ENCODE measurements at regions not wholly inside any gene's neighbourhood (a gene's known extent, or its start where the extent isn't known, plus 50 kb on each side); places are given as distances from the start of the nearest gene placed in this dataset.

DNA sequence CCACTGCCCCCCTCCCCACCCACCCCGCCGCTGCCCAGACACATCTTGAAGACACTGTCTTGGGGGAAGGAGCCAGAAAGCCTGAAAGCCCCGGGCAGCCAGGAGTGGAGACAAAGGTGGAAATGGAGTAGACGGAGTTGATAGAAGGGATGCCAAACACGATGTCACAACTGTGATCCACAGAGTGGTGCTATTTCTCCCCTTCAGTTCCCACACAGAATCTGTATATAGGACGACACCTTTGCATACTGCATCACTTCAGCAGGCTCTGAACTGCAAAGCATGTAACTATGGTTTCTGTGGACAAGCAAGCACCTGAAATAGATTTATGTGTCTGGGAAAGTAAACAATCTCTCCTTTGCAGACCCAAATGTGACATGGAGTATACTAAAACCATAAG is 56.4 kb upstream of the F13A1 start:
- no peak for DNase-seq
- intact Hi-C loops (cut with DNase I): no loop called here

DNA sequence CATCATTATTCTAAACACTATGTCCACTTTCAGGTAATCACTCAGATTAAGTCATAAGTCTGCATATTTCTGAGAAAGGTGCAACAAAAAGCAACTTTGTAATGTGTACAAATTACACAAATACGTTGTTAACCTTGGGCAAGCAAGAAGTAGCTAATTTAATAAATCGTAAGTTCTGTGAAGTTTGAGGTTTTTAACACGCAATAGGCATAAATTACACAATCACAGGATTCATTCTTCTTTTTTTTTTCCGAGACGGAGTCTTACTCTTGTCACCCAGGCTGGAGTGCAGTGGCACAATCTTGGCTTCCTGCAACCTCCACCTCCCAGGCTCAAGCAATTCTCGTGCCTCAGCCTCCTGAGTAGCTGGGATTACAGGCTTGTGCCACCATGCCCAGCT is 57.2 kb upstream of the F13A1 start:
- DNase-seq: no peak
- intact Hi-C loops (cut with DNase I): no loop called here

DNA sequence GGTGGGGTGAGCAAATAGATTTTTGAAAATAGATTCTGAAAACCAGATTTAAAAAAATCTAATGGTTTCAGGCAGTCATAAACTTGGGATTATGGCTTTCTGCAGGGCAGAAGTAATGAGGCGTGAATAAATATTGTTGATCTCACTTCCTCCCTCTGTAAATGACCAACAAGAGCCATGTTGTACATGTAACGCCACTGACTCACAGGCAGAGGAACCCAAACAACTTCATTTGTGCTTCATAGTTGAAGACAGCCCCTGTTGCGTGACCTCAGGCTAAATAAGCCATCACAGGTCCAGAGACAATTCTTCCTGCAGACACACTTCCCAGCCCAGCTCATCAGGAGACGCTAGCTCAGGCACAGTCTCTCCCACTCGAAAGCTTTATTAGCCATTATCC is 59.1 kb upstream of the F13A1 start:
- DNase-seq: no peak
- intact Hi-C loops (cut with DNase I): no loop called here

DNA sequence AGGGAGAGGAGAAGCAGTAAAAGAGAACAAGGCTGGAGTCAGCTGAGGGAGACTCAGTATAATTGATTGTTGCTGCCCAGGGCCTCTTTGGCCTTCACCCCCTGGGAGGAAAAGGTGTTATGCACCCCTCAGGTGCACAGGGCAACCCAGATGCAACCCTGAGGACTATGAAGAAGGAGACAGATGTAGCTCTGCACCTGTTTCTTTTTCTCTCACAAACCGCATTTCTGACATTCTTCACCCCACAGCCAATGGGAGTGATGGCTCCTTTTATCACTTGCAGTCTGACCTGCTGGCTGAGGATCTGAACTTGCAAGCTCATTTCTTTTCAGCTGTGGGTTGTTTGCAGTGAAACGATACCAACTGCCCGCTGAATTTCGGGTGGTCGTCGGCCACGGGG is 64.1 kb upstream of the F13A1 start:
- DNase-seq: no peak
- intact Hi-C loops (cut with DNase I): no loop called here

DNA sequence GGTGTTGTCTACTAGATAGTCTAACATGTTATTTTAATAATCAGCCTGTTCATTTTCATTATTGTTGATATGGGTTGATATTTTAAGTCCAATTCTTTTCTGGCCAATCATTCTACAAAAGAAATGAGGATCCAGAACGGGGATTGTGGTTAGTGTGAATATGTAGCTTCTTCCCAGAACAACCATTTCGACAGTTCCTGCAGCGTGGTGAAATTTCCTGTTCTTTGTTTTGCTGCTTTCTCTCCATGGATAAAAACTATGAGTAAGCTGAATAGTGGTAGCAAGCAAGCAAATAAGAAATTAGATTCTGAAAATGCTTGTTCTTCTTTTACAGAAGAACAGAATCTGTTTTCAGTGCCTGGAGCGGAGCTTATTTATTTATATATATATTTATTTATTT is 65.5 kb upstream of the F13A1 start:
- DNase-seq: no peak
- intact Hi-C loops (cut with DNase I): no loop called here

DNA sequence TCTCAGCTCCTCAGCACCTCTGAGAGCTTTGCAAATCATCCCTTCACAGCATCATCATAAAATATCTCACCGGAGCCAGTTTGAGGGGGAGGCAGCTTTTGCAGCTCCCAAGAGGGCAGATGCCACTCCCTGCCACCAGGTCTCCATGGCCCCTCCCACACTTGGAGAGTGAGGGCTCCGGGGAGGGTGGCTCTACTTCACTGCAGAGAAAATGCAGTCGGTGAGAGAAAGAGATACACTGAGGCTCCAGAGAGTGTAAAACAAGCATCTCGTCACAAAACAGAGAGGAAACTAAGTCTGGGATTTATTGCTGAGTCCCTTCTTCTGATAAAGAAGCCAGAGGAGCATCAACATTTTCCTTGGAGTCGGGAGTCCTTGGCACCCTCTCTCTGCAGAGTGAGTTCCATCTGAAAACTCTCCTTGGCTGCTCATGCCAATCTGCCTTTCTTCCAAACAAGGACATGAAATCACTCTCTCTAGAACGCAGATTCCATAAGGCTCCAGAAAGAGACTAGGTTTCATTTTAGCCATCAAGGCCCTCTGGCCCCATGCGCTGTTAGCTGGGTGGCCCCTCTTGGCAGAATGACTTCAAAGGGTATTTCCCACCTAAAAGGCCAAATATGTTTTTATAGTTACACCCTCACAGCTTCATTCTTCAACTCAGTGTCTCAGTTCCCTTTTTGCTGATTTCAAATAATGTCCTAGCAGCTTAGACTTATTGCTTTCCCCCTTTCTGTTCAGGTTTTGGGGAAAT is 70.6 kb upstream of the F13A1 start:
- DNase-seq: peak in 41 of 42 donors; percentile 20 to 88 (median 60)
- intact Hi-C loops (cut with DNase I): no loop called here

DNA sequence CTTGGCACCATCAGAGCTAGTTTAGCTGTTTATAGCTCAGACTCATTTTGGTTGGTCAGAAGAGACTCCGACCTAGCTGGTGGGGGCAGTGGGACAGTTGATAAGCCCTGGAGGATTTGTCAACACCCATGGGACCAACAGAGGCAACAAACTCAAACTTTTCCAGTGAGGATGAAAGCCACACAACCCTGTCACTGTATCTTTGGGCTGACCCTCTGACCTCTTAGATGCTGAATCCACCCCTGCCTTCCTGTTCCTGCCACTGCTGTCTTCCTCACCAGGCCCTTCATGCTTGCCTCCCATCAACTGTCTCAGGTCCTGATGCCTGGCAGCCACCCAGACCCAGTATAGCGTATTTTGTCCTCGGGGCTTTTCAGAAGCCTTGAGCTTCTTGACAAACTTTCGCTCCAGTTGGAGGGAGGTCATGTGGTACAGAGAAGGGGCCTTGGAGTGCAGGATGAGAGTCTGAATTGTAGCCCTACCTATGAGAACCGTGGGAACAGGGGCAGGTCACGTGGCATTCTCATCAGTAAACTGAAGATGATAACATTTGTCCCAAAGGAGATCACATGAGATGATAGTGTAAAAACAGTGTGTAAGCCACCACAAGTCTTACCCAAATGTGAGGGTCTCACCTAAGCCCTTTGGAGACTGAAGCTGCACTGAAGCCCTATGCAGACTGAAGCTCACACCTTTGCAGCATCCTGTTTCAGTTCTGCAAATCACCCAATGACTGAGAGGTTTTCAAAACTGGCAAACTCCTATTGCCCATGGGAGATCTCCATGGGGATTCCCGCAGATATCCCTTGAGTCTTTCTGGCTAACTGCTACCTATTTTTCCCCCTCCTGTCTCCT is 72.0 kb upstream of the F13A1 start:
- DNase-seq: no peak
- intact Hi-C loops (cut with DNase I): no loop called here

DNA sequence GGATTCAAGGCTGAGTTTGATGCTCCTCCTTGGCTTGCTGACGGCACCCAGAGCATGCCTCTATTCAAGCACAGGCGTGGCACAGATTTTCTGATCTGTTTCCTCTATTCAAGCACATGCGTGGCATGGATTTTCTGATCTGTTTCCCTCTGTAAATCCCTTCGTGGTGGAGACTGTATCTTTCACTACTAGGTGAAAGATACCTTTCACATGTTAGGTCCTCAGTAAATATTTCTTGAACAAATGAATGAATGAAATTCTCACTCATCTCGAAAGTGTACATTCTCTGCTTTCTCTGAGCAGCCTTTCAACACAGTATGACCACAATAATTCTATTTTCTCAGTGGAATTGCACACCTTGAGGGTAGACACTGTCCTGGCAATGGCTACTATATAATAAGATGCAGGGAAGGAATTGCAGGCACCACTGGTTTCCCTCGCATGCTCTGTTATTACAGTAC is 72.6 kb upstream of the F13A1 start:
- DNase-seq: no peak
- intact Hi-C loops (cut with DNase I): no loop called here

DNA sequence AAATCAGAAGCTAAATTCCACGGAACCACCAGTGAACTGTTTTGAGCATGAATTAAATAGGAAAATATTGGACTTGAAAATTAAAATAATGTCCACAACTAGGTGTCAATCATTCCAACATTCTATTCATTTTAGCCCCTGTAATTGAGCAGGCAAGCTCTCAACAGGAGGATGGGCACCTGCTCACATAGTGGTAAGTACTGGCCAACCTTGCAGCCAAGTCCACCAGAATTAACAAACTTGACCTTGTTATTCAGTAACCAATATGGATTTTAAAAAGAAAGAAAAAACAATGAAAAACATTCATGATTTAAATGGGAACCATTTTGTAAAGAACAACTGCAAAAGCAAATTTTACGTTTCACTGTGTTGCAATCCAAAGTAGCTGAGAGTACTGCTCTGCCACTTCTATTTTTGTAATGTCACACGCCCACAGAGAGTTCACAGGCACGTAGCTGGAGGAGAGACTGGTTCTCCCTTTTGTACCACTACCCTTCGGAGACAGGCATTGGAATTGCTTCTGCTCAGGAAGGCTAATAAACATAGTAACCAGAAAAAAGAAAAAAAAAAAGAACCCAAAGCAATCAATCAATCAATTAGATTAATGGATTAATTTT is 75.2 kb upstream of the F13A1 start:
- peak in 35 of 42 donors; percentile 21 to 82 (median 54) for DNase-seq
- intact Hi-C loops (cut with DNase I): no loop called here

DNA sequence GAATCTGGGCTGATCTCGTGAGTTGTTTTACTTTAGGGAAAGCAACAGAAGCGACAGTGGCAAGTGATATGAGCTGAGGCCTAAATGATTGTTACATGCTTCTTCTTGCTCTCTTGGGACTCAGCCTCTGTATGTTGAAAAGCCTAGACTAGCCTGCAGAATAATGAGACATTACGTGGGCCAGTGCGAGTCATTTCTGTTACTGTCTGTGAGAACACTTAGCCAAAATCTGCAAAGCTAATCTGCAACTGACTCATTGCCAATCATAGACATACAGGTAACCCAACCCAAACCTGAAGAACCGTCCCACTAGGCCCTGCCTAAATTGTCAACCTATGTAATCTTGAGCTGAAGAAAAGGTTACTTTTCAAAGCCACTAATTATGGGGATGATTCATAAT is 77.4 kb upstream of the F13A1 start:
- peak in 2 of 42 donors; percentile 22 to 60 for DNase-seq
- intact Hi-C loops (cut with DNase I): no loop called here

DNA sequence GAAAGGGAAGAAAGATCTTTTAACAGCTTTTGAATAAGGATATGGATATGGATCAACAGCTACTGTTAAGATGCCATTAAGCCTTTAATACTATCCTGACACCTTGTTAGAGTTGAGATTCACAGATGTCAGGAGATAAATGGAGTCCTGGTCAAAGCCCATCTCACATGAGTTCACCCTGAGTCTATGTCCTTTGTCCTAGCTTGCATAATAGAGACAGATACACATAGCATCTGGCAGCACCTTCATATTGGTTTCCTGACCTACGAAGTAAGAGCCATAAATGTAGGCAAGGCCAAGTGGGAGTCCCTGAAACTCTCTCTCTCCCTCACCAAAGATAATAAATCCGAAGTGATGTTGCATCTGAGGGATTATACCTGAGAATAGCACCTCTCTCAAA is 79.1 kb upstream of the F13A1 start:
- intact Hi-C loops (cut with DNase I): no loop called here
- DNase-seq: no peak

DNA sequence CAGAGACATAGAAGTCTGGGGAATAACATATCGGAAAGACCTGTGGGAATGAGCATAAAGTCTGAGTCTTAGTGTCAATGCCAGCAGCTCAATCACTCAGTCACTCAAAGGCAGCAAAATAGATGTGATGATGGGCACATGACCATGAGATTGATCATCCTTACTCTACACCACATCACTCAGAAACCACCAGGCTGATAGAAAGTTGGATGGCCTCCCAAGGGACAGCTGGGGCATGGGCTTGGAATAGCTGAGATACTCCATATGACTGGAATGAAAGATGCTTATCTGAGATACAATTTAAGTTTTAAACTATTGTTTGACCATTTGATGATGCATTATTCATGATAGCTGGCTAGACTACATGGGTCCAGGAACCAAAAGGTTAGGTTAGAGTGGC is 80.9 kb upstream of the F13A1 start:
- intact Hi-C loops (cut with DNase I): no loop called here
- no peak for DNase-seq

DNA sequence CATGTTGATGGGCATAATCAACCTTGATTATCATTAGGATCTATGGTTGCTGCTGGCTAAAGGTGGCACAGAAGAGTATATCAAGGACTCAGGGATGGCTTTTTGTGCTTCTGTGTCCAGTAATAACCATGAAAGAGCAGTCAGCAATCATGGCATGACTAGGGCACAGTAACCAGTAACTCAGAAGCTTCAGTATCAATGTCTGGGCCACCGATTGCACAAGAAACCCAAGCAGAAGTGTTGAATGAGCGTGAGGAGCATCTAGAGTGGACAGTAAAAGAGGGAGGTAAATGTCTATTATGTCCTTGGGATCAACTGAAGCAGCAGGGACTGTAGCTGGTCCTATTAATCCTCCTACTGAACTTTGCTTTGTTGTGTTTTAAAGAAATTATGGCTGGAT is 81.5 kb upstream of the F13A1 start:
- DNase-seq: no peak
- intact Hi-C loops (cut with DNase I): no loop called here

DNA sequence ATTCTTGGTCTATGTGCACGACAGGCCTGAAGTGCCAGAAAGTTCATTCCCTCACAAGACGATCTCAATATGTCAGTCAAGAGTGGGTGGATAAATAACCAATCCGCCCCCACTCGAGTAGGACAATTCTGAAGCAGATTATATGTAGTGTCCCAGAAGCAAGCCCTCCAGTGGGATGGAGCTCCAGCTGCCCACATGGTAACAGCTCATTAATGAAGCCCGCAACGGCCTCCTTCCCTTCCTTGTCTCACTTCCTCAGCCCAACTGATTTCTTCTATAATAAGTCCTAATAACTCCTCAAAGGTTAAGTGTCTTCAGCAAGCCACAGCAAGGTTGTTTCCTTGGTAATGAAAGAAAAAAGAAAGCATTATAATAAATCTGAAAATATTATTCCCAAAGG is 82.1 kb upstream of the F13A1 start:
- DNase-seq: no peak
- intact Hi-C loops (cut with DNase I): no loop called here

DNA sequence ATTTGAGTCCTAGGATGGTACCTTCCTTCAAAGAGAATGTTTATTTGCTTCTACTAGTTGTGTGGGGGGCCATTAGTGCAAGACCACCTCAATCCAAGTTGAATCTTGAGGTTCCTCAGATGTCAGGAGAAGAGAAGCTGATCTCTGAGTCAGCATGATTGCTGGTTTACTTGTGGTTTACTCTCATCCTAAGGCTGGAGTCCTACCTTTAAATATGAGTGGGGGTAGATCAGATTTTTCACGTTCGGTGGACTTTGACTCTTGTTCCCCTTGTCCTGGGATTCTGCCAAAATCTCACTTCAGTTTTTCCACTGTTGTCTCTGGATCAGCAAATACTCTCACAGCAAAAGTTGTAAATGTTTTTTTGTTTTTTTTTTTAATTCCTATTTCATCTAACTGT is 84.6 kb upstream of the F13A1 start:
- DNase-seq: no peak
- intact Hi-C loops (cut with DNase I): no loop called here

DNA sequence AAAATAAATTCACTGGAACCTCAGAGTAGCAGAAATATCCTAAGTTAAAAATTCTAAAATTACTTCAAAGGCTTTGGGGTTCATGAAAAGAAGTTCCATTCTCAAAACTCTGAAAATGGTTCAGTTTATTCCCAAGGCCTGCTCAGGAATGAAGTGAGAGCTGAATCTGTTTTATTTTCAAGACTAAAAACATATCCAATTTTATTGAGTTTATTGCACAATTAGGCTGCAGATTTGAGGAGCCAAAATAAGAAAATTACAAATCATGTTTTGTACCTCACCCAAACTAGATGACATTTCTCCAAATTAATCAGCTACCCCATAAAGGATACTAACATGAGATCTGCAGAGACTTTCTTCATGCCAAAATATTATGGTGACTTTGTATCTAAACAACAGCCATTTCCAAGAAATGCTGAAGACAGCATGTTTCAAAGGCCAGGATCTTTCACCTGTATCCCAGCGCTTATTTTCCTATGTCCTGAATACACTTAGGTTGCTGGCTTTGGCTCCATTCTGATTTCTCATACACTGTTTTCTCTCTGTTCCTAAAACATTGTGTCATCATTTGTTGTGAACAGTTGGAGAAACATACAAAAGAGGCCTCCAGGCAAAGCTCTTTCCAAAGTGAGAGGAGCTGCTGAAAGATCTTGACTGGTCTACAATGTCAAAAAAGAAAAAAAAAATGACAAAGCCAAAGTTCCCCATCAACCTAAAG is 85.7 kb upstream of the F13A1 start:
- intact Hi-C loops (cut with DNase I): no loop called here
- no peak for DNase-seq

DNA sequence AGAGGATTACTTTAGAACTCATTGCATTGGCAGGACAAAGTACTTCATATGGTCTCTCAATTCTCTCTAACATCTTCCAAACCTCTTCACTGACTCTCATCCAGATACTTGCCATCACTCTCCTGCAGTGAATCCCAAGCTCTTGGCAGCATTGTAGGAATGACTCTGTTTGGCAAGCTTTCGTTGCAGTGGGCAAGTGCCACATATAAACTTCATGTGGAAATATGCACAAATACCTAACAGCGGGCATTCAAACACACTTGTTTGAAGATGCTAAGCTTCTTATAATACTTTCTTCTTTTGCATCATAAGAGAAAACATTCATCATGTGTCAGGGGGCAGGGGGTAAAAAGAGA is 86.2 kb upstream of the F13A1 start:
- DNase-seq: no peak
- intact Hi-C loops (cut with DNase I): no loop called here

DNA sequence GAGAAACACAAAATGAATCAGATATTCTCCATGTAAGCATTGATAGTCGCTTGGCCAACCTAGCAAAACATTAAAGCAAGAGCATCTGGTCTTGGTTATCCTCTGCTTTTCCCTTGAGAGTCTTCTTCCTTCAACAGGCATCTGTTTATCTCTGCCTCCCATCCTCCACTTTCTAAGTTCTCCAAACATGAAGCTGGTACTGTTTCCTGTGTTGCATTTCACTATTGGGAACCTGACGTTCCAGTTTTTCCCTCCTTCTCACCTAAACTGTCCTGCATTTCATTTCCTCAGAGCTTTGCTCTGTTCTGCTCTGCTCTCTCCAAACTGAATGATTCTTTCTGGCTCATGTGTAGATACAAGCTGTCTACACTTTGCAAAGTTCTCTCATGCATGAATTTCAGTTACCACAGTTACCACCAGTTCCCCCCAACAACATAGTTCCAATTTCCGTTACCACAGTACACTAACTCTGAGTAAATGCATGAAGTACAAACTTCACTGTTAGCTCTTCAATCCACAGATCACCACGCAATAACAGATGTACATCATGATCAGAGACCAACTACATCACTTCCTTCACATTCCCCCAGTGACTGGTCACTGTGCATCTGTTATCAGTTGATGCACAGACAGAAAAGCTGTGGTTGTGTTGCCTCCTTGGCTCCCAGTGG is 86.7 kb upstream of the F13A1 start:
- no peak for DNase-seq
- intact Hi-C loops (cut with DNase I): no loop called here

DNA sequence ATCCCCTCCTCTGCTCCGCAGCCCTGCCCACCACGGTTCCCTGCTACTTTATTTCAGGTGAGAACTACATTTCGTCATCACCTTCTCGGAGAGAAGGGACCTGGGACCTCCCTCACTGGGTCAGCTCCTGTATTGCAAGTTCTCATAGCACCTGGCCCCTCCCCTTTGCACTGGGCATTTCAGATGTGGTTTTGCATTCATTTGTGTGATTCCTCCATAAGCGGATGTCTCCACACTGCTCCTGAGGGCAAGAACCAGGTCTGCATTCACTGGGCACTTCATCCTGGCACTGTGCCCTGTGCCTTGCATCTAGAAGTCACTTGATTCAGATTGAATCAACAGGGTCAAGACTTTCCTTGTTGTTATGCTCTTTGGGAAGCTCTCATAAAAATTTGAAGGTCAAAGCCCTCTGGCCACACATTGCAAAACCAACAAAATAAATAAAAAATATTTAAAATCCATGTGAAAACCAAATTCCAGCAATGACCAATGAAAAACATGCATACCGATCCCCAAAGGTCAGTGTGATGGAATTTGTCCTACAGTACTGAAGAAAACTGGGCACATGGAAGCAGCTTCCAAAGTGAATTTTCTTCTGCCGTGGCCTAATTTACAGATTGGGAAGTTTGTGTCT is 89.1 kb upstream of the F13A1 start:
- DNase-seq: no peak
- intact Hi-C loops (cut with DNase I): no loop called here
